CD4-positive, alpha-beta T cell (primary cell): ENCODE measurements at regions not wholly inside any gene's neighbourhood (a gene's known extent, or its start where the extent isn't known, plus 50 kb on each side); places are given as distances from the start of the nearest gene placed in this dataset.

Experiments used
- ATAC-seq: fragments of 200-7000 bp; cut with Tn5 transposase; one replicate; pipeline ENCODE4 v1.10.0; 2022; ENCODE audit warnings: mild to moderate bottlenecking; ENCODE audit not compliant: poor library complexity
- CTCF ChIA-PET: fragments of 350-600 bp; sonication (Branson Sonifier 250); formaldehyde crosslinking; loops from one replicate; lab custom pipeline; 2021; ENCODE audit warnings: antibody characterized with exemption, inconsistent platforms; lab: Charles Lee
- POLR2A ChIA-PET: fragments of 350-600 bp; sonication (Branson Sonifier 250); formaldehyde crosslinking; loops from one replicate; lab custom pipeline; 2021; ENCODE audit warnings: antibody characterized with exemption, inconsistent platforms; lab: Charles Lee
- DNase-seq, 14 experiments: peaks; one replicate each; pipeline ENCODE4 v3.0.0-alpha.2; 2013 to 2020; ENCODE audit warnings: mixed read lengths in 2 of 14
- H3K27ac ChIP-seq, 2 donors: one replicate each; pipeline versions ENCODE4 v1.5.1 to v1.7.0; 2013; ENCODE audit warnings: low read length in 2 of 2, low read depth in 1 of 2, mild to moderate bottlenecking in 1 of 2
- H3K27me3 ChIP-seq, 2 experiments: 1 replicate in 1 of 2; 2 replicates in 1 of 2; pipeline versions ENCODE4 v1.6.1 to v1.7.0; 2013; ENCODE audit warnings: low read length in 2 of 2, control low read depth in 1 of 2, mild to moderate bottlenecking in 1 of 2, moderate library complexity in 1 of 2; ENCODE audit not compliant: insufficient read depth in 2 of 2, control insufficient read depth in 1 of 2
- H3K36me3 ChIP-seq: one replicate; pipeline ENCODE4 v1.6.1; 2013; ENCODE audit warnings: low read length, control low read depth; ENCODE audit not compliant: insufficient read depth
- H3K4me1 ChIP-seq: one replicate; pipeline ENCODE4 v1.6.1; 2013; ENCODE audit warnings: low read length, control low read depth; ENCODE audit not compliant: insufficient read depth
- H3K4me3 ChIP-seq: one replicate; pipeline ENCODE4 v1.5.1; 2013; ENCODE audit warnings: mild to moderate bottlenecking, low read length, moderate library complexity
- H3K9me3 ChIP-seq, 2 experiments: 1 replicate in 1 of 2; 2 replicates in 1 of 2; pipeline versions ENCODE4 v1.6.1 to v1.7.0; 2013; ENCODE audit warnings: low read length in 2 of 2, mild to moderate bottlenecking in 2 of 2, control low read depth in 1 of 2, moderate library complexity in 1 of 2; ENCODE audit not compliant: control insufficient read depth in 1 of 2, insufficient read depth in 1 of 2
- H3K27ac Mint-ChIP-seq: one replicate; pipeline ENCODE4 v1.8.0; 2020; ENCODE audit warnings: mixed read lengths
- H3K27me3 Mint-ChIP-seq: one replicate; pipeline ENCODE4 v1.8.0; 2021; ENCODE audit warnings: mixed read lengths
- H3K36me3 Mint-ChIP-seq: one replicate; pipeline ENCODE4 v1.8.0; 2021; ENCODE audit warnings: low read depth, mixed read lengths
- H3K4me1 Mint-ChIP-seq: one replicate; pipeline ENCODE4 v1.8.0; 2021; ENCODE audit warnings: low read depth, mixed read lengths
- H3K4me3 Mint-ChIP-seq: one replicate; pipeline ENCODE4 v1.8.0; 2020; ENCODE audit warnings: mild to moderate bottlenecking, mixed read lengths
- H3K9me3 Mint-ChIP-seq: one replicate; pipeline ENCODE4 v1.8.0; 2020; ENCODE audit warnings: mixed read lengths
- intact Hi-C, 2 experiments: fragments of 100-400 bp; cut with DNase I in 1 of 2; cut with micrococcal nuclease in 1 of 2; formaldehyde crosslinking; loops; one replicate each; pipeline versions ENCODE4 v1.15.1 to v1.9.0; 2023 to 2025; cut with DNase I, micrococcal nuclease
- TF ChIP-seq, protein P1 (sequence below): fragments of 200-600 bp; IDR thresholded peaks from one replicate; pipeline ENCODE4 v1.8.0; 2022; ENCODE audit warnings: antibody characterized with exemption, mild to moderate bottlenecking

DNA sequence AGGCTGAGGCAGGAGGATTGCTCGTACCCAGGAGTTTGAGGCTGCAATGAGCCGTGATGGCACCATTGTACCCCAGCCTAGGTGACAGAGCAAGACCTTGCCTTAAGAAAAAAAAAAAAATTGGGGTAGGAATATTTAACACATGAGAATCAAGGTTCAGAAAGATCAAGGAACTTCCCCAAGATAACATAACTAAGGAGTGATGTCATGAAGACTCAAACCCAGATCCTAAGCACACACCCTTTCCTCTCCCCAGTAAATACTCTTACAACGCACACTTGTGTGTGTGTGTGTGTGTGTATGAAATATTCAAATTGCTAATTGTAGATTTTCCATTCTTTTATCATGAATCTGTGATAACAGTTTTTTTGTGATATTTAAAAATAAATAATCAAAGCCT, 90.6 kb upstream of the NUDT4 start:
- intact Hi-C loops: no loop called here
- Mint-ChIP-seq H3K9me3 (no peaks in the 10 kb centered on the region), H3K4me3 (no peak overlapping the region), H3K27ac (no peak overlapping the region), H3K36me3 (no peaks in the 10 kb centered on the region), H3K27me3 (no peaks in the 10 kb centered on the region), H3K4me1 (no peaks in the 10 kb centered on the region)
- no peak overlapping the region for H3K27ac ChIP-seq
- H3K27me3 ChIP-seq: no peaks in the 10 kb centered on the region
- H3K9me3 ChIP-seq: no peaks in the 10 kb centered on the region
- no peaks in the 10 kb centered on the region for H3K36me3 ChIP-seq
- H3K4me1 ChIP-seq: no peaks in the 10 kb centered on the region
- no peak overlapping the region for H3K4me3 ChIP-seq
- DNase-seq (no peak), ATAC-seq (no peak)
- TF ChIP-seq, protein P1, sequence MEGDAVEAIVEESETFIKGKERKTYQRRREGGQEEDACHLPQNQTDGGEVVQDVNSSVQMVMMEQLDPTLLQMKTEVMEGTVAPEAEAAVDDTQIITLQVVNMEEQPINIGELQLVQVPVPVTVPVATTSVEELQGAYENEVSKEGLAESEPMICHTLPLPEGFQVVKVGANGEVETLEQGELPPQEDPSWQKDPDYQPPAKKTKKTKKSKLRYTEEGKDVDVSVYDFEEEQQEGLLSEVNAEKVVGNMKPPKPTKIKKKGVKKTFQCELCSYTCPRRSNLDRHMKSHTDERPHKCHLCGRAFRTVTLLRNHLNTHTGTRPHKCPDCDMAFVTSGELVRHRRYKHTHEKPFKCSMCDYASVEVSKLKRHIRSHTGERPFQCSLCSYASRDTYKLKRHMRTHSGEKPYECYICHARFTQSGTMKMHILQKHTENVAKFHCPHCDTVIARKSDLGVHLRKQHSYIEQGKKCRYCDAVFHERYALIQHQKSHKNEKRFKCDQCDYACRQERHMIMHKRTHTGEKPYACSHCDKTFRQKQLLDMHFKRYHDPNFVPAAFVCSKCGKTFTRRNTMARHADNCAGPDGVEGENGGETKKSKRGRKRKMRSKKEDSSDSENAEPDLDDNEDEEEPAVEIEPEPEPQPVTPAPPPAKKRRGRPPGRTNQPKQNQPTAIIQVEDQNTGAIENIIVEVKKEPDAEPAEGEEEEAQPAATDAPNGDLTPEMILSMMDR: no peak
- CTCF ChIA-PET: no interaction called here
- POLR2A ChIA-PET: no interaction called here

DNA sequence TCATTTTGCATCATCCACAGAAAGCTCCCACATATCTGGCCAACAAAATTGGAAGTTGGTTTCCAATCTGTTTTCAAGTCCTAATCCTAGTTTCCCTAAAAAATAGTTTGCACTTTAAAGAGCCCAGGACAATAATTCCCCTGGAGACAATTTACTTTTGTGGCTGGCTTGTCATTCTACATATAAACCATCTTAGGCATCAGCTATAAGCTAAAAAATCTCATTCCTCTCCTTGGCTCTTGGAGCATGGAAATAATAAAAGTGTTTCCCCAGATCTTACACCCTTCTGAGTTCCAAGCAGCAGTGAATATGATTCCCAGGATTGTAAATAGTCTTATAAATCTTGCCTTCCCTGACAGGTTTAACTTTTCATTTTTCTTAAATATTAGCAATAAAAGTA, 89.1 kb upstream of the NUDT4 start:
- DNase-seq: no peak
- ChIA-PET POLR2A (no interaction called here), CTCF (interaction anchor here (1.4 kb wide), 1 partner anchor 10 kb away, joined by 3 read pairs; no protein-coding TSS in a partner anchor)
- no peaks in the 10 kb centered on the region for H3K27me3 ChIP-seq
- H3K4me1 ChIP-seq: no peaks in the 10 kb centered on the region
- no peaks in the 10 kb centered on the region for H3K36me3 Mint-ChIP-seq
- no peaks in the 10 kb centered on the region for H3K4me1 Mint-ChIP-seq
- no peak overlapping the region for H3K27ac ChIP-seq
- no peak for ATAC-seq
- no peak overlapping the region for H3K4me3 Mint-ChIP-seq
- intact Hi-C loops: no loop called here
- no peak overlapping the region for H3K27ac Mint-ChIP-seq
- no peaks in the 10 kb centered on the region for H3K36me3 ChIP-seq
- H3K9me3 Mint-ChIP-seq: no peaks in the 10 kb centered on the region
- no peaks in the 10 kb centered on the region for H3K27me3 Mint-ChIP-seq
- no peaks in the 10 kb centered on the region for H3K9me3 ChIP-seq
- H3K4me3 ChIP-seq: no peak overlapping the region
- TF ChIP-seq, protein P1: no peak

DNA sequence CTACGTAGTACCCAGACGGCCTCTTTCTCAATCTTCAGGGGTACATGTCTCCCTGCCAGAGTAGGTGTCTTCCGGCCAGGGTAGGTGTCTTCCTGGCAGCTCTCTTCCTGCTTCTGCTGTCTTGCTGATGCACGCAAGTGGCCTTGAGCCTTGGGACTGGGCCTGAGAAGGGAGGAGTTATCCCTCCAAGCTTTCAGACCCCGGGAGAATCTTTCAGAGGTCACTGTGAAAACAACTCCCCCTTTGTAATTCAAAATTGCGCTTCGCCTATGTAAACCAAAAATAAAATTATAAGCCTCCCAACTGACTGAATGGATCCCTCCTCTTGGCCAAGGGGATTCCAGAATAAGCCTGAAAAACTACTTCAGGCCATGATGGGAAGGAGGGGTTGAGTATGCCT, 87.3 kb upstream of the NUDT4 start:
- ChIA-PET POLR2A (no interaction called here), CTCF (interaction anchor here (0.9 kb wide), 1 partner anchor 69 kb away, joined by 6 read pairs; no protein-coding TSS in a partner anchor)
- ATAC-seq (no peak), DNase-seq (no peak)
- no peak overlapping the region for H3K4me3 ChIP-seq
- H3K4me3 Mint-ChIP-seq: no peak overlapping the region
- TF ChIP-seq, protein P1: no peak
- H3K9me3 Mint-ChIP-seq: no peaks in the 10 kb centered on the region
- no peaks in the 10 kb centered on the region for H3K36me3 ChIP-seq
- H3K27me3 ChIP-seq: no peaks in the 10 kb centered on the region
- no peak overlapping the region for H3K27ac ChIP-seq
- no peak overlapping the region for H3K27ac Mint-ChIP-seq
- no peaks in the 10 kb centered on the region for H3K27me3 Mint-ChIP-seq
- no peaks in the 10 kb centered on the region for H3K4me1 Mint-ChIP-seq
- no peaks in the 10 kb centered on the region for H3K9me3 ChIP-seq
- H3K4me1 ChIP-seq: no peaks in the 10 kb centered on the region
- H3K36me3 Mint-ChIP-seq: no peaks in the 10 kb centered on the region
- intact Hi-C loops: no loop called here
